NB4 (cell line): ENCODE measurements at regions not wholly inside any gene's neighbourhood (a gene's known extent, or its start where the extent isn't known, plus 50 kb on each side); places are given as distances from the start of the nearest gene placed in this dataset.

Experiments
- DNase-seq: peaks from one replicate; pipeline ENCODE4 v3.0.0; 2010; ENCODE audit warnings: low read depth
- H3K4me3 ChIP-seq: one replicate; pipeline ENCODE4 v1.5.1; 2011; ENCODE audit warnings: mild to moderate bottlenecking, low read depth, low read length, moderate library complexity
- MYC ChIP-seq: IDR thresholded peaks from 2 replicates; pipeline ENCODE4 v1.6.1; 2011; ENCODE audit warnings: low read depth, low read length
- POLR2A ChIP-seq: IDR thresholded peaks from 2 replicates; pipeline ENCODE4 v1.6.1; 2011; ENCODE audit warnings: mild to moderate bottlenecking; ENCODE audit not compliant: insufficient read length; ENCODE audit errors: extremely low read depth
- TF ChIP-seq, protein P1 (sequence below): IDR thresholded peaks from 2 replicates; pipeline ENCODE4 v1.6.1; 2011; ENCODE audit warnings: low read depth, low read length
- TF ChIP-seq, protein P2 (sequence below): IDR thresholded peaks from one replicate; pipeline ENCODE4 v1.5.1; 2012; ENCODE audit warnings: low read depth, low read length

DNA sequence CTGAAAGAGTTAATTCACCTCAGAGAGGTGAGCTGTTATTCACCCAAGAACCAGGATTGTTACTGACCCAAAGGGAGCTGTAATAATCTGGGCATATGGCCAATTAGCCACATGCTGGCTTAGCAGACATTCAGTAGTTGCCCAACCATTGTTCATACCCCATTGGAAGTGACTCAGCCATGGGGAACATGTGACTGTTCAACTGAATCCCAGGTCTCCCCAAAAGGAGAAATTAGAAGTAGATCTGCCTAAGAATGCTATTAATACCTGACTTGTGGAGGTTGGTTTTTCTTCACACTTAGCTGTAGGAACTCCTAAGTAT, 272.6 kb upstream of the UBE2E3 start:
- H3K4me3 ChIP-seq: no peak overlapping the region
- peak; percentile 38 for DNase-seq
- TF ChIP-seq MYC (0 out of 2 replicates have a peak, but pooled peaks have one; percentile 41), POLR2A (no peak)
- TF ChIP-seq, protein P1, sequence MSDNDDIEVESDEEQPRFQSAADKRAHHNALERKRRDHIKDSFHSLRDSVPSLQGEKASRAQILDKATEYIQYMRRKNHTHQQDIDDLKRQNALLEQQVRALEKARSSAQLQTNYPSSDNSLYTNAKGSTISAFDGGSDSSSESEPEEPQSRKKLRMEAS: peak; percentile 64

DNA sequence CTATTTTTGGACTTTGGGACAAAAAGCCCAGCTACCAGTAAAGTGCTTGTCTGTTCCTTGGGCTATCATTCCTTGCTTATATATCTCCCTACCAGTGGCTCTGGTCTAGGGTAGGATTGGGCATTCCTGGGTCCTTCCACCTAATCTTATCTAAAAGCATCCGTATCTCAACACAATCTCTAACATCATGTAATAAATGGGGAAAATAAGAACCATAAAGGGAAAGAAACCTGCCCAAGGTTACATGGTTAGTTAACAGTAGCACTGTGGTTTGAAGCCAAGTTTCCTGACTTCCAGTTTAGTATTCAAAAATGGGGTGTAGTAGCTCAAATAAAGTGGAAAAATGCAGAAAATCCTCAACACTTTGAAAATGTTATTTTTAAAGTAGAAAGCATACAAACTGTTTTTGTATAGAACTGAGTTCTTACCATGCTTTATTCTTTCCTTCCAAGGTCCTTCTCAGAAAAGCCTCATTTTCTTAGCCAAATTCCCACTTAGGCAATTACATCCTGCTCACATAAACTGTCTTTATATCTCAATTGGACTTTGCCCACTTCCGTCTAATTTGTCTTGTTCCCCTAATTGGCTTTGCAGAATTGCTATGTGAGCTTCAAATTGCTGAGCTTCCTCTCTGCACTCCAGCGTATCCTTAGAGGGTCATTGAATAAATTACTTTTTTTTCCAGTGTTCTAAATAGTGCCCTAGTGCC, 273.1 kb upstream of the UBE2E3 start:
- H3K4me3 ChIP-seq: no peak overlapping the region
- DNase-seq: no peak
- TF ChIP-seq, protein P1: no peak
- TF ChIP-seq, protein P2, sequence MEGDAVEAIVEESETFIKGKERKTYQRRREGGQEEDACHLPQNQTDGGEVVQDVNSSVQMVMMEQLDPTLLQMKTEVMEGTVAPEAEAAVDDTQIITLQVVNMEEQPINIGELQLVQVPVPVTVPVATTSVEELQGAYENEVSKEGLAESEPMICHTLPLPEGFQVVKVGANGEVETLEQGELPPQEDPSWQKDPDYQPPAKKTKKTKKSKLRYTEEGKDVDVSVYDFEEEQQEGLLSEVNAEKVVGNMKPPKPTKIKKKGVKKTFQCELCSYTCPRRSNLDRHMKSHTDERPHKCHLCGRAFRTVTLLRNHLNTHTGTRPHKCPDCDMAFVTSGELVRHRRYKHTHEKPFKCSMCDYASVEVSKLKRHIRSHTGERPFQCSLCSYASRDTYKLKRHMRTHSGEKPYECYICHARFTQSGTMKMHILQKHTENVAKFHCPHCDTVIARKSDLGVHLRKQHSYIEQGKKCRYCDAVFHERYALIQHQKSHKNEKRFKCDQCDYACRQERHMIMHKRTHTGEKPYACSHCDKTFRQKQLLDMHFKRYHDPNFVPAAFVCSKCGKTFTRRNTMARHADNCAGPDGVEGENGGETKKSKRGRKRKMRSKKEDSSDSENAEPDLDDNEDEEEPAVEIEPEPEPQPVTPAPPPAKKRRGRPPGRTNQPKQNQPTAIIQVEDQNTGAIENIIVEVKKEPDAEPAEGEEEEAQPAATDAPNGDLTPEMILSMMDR: no peak
- no peak for TF ChIP-seq POLR2A
- no peak for TF ChIP-seq MYC

DNA sequence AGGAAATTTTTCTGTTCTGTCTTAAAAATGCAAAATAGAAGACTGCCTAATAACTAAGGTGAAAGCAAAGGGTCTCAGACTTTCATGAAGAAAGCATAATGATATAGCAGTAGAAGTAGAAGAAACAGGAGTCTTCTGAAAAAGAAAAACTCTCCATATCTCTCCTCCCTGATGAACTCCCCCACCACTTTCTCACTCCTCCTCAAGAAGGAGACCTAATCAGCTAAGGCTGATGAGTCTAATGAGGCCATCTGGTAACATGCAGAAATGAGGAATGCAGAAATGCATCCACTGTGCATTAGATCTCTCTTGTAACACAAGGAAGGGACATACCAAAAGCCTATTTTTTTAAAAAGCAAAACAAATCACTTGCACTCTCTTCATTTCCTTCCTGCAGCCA, 273.7 kb upstream of the UBE2E3 start:
- TF ChIP-seq, protein P2: no peak
- TF ChIP-seq, protein P1: no peak
- TF ChIP-seq POLR2A (no peak), MYC (no peak)
- DNase-seq: no peak
- no peak overlapping the region for H3K4me3 ChIP-seq

DNA sequence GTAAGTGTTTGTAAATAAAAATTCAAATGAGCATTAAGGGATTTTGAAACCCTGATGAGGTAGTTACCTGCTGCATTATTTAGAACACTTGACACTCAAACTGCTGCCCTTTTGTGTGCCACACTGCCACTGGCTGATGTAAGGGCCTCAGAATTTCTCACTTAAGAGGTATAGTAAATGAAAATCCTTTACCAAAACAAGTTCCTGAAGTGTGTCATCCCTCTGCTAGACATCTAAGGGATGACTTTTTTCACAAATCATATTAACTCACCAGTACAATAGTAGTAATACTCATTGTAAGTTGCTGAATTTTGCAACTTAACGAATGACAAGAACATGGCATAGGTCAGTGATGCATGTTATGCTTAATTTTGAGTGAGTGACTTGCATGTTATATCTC, 274.9 kb upstream of the UBE2E3 start:
- DNase-seq: no peak
- TF ChIP-seq POLR2A: no peak
- no peak for TF ChIP-seq MYC
- TF ChIP-seq, protein P2: no peak
- TF ChIP-seq, protein P1: no peak
- H3K4me3 ChIP-seq: no peak overlapping the region

DNA sequence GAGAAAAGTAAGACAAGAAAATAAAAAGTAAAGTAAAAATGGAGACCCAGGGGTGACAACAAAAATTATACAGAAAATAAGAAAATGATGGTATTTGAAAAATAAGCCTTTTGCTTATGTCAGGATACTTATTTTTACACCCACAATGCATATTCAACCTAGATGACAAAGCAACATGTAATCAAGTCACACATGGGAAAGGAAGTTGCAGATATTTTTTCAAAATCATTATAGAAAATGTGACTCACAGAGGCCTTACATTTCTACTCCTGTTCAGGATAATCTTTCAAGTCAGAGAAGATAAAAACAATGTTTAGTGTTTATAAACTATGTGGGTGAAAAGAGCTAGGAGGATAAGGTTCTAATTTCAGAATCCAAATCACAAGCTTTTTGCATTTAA, 275.3 kb upstream of the UBE2E3 start:
- H3K4me3 ChIP-seq: no peak overlapping the region
- DNase-seq: no peak
- TF ChIP-seq, protein P2: no peak
- TF ChIP-seq, protein P1: no peak
- no peak for TF ChIP-seq MYC
- no peak for TF ChIP-seq POLR2A

DNA sequence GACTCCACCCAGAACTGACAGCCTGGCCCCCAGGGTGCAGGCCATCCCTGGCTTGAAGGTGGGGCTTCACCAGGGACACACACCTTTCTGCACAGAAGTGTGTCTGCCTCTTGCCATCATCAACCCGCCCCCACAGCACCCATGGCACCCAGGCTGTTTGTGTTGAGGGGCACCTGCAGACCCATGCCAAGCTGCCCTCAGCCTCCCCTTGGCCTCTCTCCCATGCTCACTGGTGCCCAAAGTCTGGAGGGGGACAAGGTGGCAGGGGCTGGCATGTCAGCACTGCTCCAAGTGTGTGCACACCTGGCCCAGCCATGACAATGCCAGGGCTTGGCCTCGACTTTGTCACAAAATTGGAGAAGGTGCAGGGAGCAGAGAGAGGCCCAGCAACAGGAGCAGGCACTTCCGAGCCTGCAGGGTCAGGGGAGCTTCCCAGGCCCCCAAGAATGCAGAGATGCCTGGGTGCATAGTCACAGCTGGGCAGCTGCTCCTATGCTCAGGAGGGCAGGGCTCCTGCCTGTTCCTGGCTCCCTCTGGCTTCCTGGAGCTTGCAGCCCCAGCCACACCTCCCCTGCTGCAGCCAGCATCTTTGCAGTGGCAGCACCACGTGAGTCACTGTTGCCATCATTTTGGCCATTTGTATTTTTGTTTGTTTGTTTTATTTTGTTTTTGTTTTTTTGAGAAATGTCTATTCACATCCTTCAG, 280.6 kb upstream of the UBE2E3 start:
- H3K4me3 ChIP-seq: no peak overlapping the region
- DNase-seq: no peak
- TF ChIP-seq, protein P1: no peak
- no peak for TF ChIP-seq POLR2A
- TF ChIP-seq, protein P2: no peak
